ENCODE measurements at regions not wholly inside any gene's neighbourhood (a gene's known extent, or its start where the extent isn't known, plus 50 kb on each side); places are given as distances from the start of the nearest gene placed in this dataset.

- 85 to 86% methylated on average over 8 of the region's 8 CpGs for WGBS, 2 donors
These were observed 180.5 kb upstream of the GALNT17 start for GRCh38 chr7:70951271-70951962.

GRCh38 chr7:70952311-70952710 is 179.6 kb upstream of the GALNT17 start:
- TF ChIP-seq EP300 (IDR thresholded peaks at IDR 0.05) (no peak), CTCF (IDR thresholded peaks at IDR 0.05) (no peak), POLR2A (IDR thresholded peaks at IDR 0.05) (no peak)
- no peak for DNase-seq (ENCODE audit: low spot score in 2 of 2)
- no peak overlapping the region for H3K4me3 ChIP-seq
- H3K9me3 ChIP-seq = peaks cover 0 to 18% (median 0%) of the 10 kb centered on the region in 4 donors
- H3K4me1 ChIP-seq = no peaks in the 10 kb centered on the region
- H3K27ac ChIP-seq = no peak overlapping the region
- WGBS, 2 donors = 87% methylated on average over 8 of the region's 8 CpGs
- H3K27me3 ChIP-seq = no peaks in the 10 kb centered on the region
- no peaks in the 10 kb centered on the region for H3K36me3 ChIP-seq

More at GRCh38 chr7:70951271-70951962, 180.5 kb upstream of the GALNT17 start:
- no peaks in the 10 kb centered on the region for H3K36me3 ChIP-seq
- H3K4me1 ChIP-seq = no peaks in the 10 kb centered on the region
- H3K9me3 ChIP-seq = peaks cover 0 to 18% (median 0%) of the 10 kb centered on the region in 4 donors
- H3K27ac ChIP-seq = no peak overlapping the region
- no peak overlapping the region for H3K4me3 ChIP-seq
- H3K27me3 ChIP-seq = no peaks in the 10 kb centered on the region
- no peak for DNase-seq (ENCODE audit: low spot score in 2 of 2)
- TF ChIP-seq CTCF (IDR thresholded peaks at IDR 0.05) = no peak
- TF ChIP-seq POLR2A (IDR thresholded peaks at IDR 0.05) = no peak
- TF ChIP-seq EP300 (IDR thresholded peaks at IDR 0.05) = no peak

GRCh38 chr7:70953331-70953741 is 178.6 kb upstream of the GALNT17 start:
- DNase-seq (ENCODE audit: low spot score in 2 of 2) = no peak
- WGBS, 2 donors = 32 to 40% methylated on average over 6 of the region's 6 CpGs

GRCh38 chr7:70953796-70954195 is 178.1 kb upstream of the GALNT17 start:
- no peaks in the 10 kb centered on the region for H3K36me3 ChIP-seq
- 24 to 31% methylated on average over 6 of the region's 6 CpGs for WGBS, 2 donors
- TF ChIP-seq POLR2A (IDR thresholded peaks at IDR 0.05) (no peak), EP300 (IDR thresholded peaks at IDR 0.05) (no peak), CTCF (IDR thresholded peaks at IDR 0.05) (no peak)

More at GRCh38 chr7:70953331-70953741, 178.6 kb upstream of the GALNT17 start:
- H3K27me3 ChIP-seq = no peaks in the 10 kb centered on the region
- H3K27ac ChIP-seq = no peak overlapping the region
- H3K4me1 ChIP-seq = no peaks in the 10 kb centered on the region
- no peaks in the 10 kb centered on the region for H3K36me3 ChIP-seq
- TF ChIP-seq EP300 (IDR thresholded peaks at IDR 0.05) = no peak
- no peak for TF ChIP-seq POLR2A (IDR thresholded peaks at IDR 0.05)
- no peak for TF ChIP-seq CTCF (IDR thresholded peaks at IDR 0.05)
- H3K9me3 ChIP-seq = peaks cover 0 to 14% (median 0%) of the 10 kb centered on the region in 4 donors
- H3K4me3 ChIP-seq = no peak overlapping the region

GRCh38 chr7:70972693-70973092 is 159.3 kb upstream of the GALNT17 start:
- no peak for DNase-seq (ENCODE audit: low spot score in 2 of 2)
- Histone ChIP-seq H3K27ac (no peak overlapping the region), H3K27me3 (no peaks in the 10 kb centered on the region), H3K4me3 (no peak overlapping the region), H3K4me1 (no peaks in the 10 kb centered on the region), H3K36me3 (no peaks in the 10 kb centered on the region), H3K9me3 (peaks cover 0 to 18% (median 0%) of the 10 kb centered on the region in 4 donors)
- no peak for TF ChIP-seq POLR2A (IDR thresholded peaks at IDR 0.05)
- no peak for TF ChIP-seq CTCF (IDR thresholded peaks at IDR 0.05)

More at GRCh38 chr7:70953796-70954195, 178.1 kb upstream of the GALNT17 start:
- Histone ChIP-seq H3K27ac (no peak overlapping the region), H3K9me3 (peaks cover 0 to 9% (median 0%) of the 10 kb centered on the region in 4 donors), H3K4me1 (no peaks in the 10 kb centered on the region), H3K27me3 (no peaks in the 10 kb centered on the region), H3K4me3 (no peak overlapping the region)
- DNase-seq (ENCODE audit: low spot score in 2 of 2) = no peak
